Lower leg skin (tissue), 3 donors: ENCODE measurements at regions not wholly inside any gene's neighbourhood (a gene's known extent, or its start where the extent isn't known, plus 50 kb on each side); places are given as distances from the start of the nearest gene placed in this dataset.

ENCODE experiments used
- CTCF ChIP-seq, 3 donors: fragments of 450-650 bp; IDR thresholded peaks; one replicate each; pipeline ENCODE4 v1.5.1; 2016; ENCODE audit warnings: antibody characterized with exemption in 3 of 3, mild to moderate bottlenecking in 3 of 3, moderate library complexity in 2 of 3
- POLR2A ChIP-seq, 2 donors: fragments of 450-650 bp; IDR thresholded peaks; one replicate each; pipeline ENCODE4 v1.6.1; 2016 to 2017; ENCODE audit warnings: antibody characterized with exemption in 2 of 2, mild to moderate bottlenecking in 1 of 2, moderate library complexity in 1 of 2

- TF ChIP-seq CTCF (IDR thresholded peaks at IDR 0.05), result no peak
- no peak for TF ChIP-seq POLR2A (IDR thresholded peaks at IDR 0.05)
Observed at GRCh38 chr17:11056926-11057325, 184.1 kb upstream of the SHISA6 start.
